ENCODE measurements at regions not wholly inside any gene's neighbourhood (a gene's known extent, or its start where the extent isn't known, plus 50 kb on each side); places are given as distances from the start of the nearest gene placed in this dataset.

GRCh38 chr11:20275987-20276965, 87.2 kb upstream of the HTATIP2 start:
- H3K4me1 ChIP-seq: no peaks in the 10 kb centered on the region
- no peaks in the 10 kb centered on the region for H3K9me3 ChIP-seq
- peaks cover 0 to 21% (median 7%) of the 10 kb centered on the region in 7 donors for H3K27me3 ChIP-seq
- H3K36me3 ChIP-seq: no peaks in the 10 kb centered on the region
- 90 to 94% methylated on average over 15 of the region's 15 CpGs for WGBS, 2 donors
- H3K4me3 ChIP-seq: no peak overlapping the region
- H3K27ac ChIP-seq: no peak overlapping the region
- intact Hi-C loops (cut with DNase I): no loop called here
- no peak for TF ChIP-seq CTCF (IDR thresholded peaks at IDR 0.05)
- ATAC-seq (no peak), DNase-seq (no peak)

DNA sequence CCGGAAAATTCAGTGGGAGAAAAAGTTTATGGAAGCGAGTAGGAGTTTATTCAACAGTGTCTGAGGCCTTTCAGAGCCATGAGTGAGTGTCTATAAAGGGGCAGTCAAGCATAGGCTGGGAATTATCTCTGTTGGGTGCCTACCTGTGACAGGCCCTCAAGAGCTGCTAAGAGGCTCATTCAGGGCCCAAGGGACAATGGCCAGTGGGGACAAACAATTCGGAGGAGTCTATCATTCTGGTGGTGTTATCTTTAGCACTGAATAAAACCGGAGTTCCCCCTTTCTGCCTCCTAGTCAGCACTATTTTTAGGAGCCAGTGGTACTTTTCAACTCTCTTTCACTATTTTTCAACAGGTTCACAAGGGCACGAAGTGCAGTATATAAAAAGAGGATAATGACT, 89.5 kb upstream of the HTATIP2 start:
- TF ChIP-seq CTCF (IDR thresholded peaks at IDR 0.05): no peak
- no peaks in the 10 kb centered on the region for H3K4me1 ChIP-seq
- peaks cover 0 to 27% (median 2%) of the 10 kb centered on the region in 7 donors for H3K27me3 ChIP-seq
- DNase-seq (no peak), ATAC-seq (no peak)
- H3K27ac ChIP-seq: no peak overlapping the region
- 46% methylated on average over 5 of the region's 5 CpGs for WGBS, 2 donors
- intact Hi-C loops (cut with DNase I): no loop called here
- no peak overlapping the region for H3K4me3 ChIP-seq
- no peaks in the 10 kb centered on the region for H3K9me3 ChIP-seq
- no peaks in the 10 kb centered on the region for H3K36me3 ChIP-seq

- 65 to 69% methylated on average over 3 of the region's 3 CpGs for WGBS, 2 donors
- no peak for TF ChIP-seq CTCF (IDR thresholded peaks at IDR 0.05)
- Histone ChIP-seq H3K36me3 (no peaks in the 10 kb centered on the region), H3K27ac (no peak overlapping the region), H3K4me1 (no peaks in the 10 kb centered on the region), H3K27me3 (peaks cover 0 to 22% (median 15%) of the 10 kb centered on the region in 7 donors), H3K9me3 (no peaks in the 10 kb centered on the region), H3K4me3 (no peak overlapping the region)
- no peak for DNase-seq
- ATAC-seq: no peak
- intact Hi-C loops (cut with DNase I): no loop called here
Observed at GRCh38 chr11:20261526-20261925, 101.3 kb upstream of the DBX1 start.

GRCh38 chr11:20260307-20260706, 100.0 kb upstream of the DBX1 start:
- intact Hi-C loops (cut with DNase I): no loop called here
- H3K27ac ChIP-seq: no peak overlapping the region
- H3K4me1 ChIP-seq: no peaks in the 10 kb centered on the region
- no peak overlapping the region for H3K4me3 ChIP-seq
- no peaks in the 10 kb centered on the region for H3K36me3 ChIP-seq
- ATAC-seq (no peak), DNase-seq (no peak)
- WGBS, 2 donors: 49 to 57% methylated on average over 2 of the region's 2 CpGs
- no peak for TF ChIP-seq CTCF (IDR thresholded peaks at IDR 0.05)
- peaks cover 0 to 22% (median 15%) of the 10 kb centered on the region in 7 donors for H3K27me3 ChIP-seq
- no peaks in the 10 kb centered on the region for H3K9me3 ChIP-seq
